Activated CD4-positive, CD25-positive, alpha-beta regulatory T cell treated with anti-CD3 and anti-CD28 coated beads, Interleukin-2, amount 50 U/mL, for 24 hours (primary cell): ENCODE measurements at regions not wholly inside any gene's neighbourhood (a gene's known extent, or its start where the extent isn't known, plus 50 kb on each side); places are given as distances from the start of the nearest gene placed in this dataset.

Experiments used
- ATAC-seq, 2 donors: fragments of 150-1000 bp; cut with Tn5 transposase; one replicate each; pipeline ENCODE4 v1.10.0; 2021; ENCODE audit warnings: mild to moderate bottlenecking in 1 of 2, moderate library complexity in 1 of 2

GRCh38 chr2:128475427-128476211, 157.0 kb upstream of the HS6ST1 start:
- ATAC-seq: no peak

- ATAC-seq: no peak
Observed at GRCh38 chr2:128477026-128477820, 158.6 kb upstream of the HS6ST1 start.

GRCh38 chr2:128477891-128478290, 159.2 kb upstream of the HS6ST1 start:
- ATAC-seq: no peak

- no peak for ATAC-seq
Observed at GRCh38 chr2:128485761-128486639, 167.3 kb upstream of the HS6ST1 start.

GRCh38 chr2:128486640-128487375, 168.1 kb upstream of the HS6ST1 start:
- ATAC-seq: no peak

GRCh38 chr2:128487650-128488387, 169.2 kb upstream of the HS6ST1 start:
- ATAC-seq: no peak

- ATAC-seq: no peak
Observed at GRCh38 chr2:128488434-128488833, 169.8 kb upstream of the HS6ST1 start.

- no peak for ATAC-seq
Observed at GRCh38 chr2:128489526-128490273, 171.0 kb upstream of the HS6ST1 start.

GRCh38 chr2:128490321-128490720, 171.7 kb upstream of the HS6ST1 start:
- no peak for ATAC-seq

GRCh38 chr2:128490881-128491691, 172.4 kb upstream of the HS6ST1 start:
- no peak for ATAC-seq

GRCh38 chr2:128491692-128492244, 173.1 kb upstream of the HS6ST1 start:
- no peak for ATAC-seq

- ATAC-seq: no peak
Observed at GRCh38 chr2:128492966-128493811, 174.5 kb upstream of the HS6ST1 start.

GRCh38 chr2:128493880-128494279, 175.2 kb upstream of the HS6ST1 start:
- ATAC-seq: no peak

GRCh38 chr2:128494307-128494639, 175.6 kb upstream of the HS6ST1 start:
- no peak for ATAC-seq

GRCh38 chr2:128494640-128495321, 176.1 kb upstream of the HS6ST1 start:
- no peak for ATAC-seq

GRCh38 chr2:128495996-128496547, 177.4 kb upstream of the HS6ST1 start:
- ATAC-seq: no peak

- no peak for ATAC-seq
Observed at GRCh38 chr2:128496700-128497099, 178.0 kb upstream of the HS6ST1 start.

GRCh38 chr2:128497461-128497860, 178.8 kb upstream of the HS6ST1 start:
- ATAC-seq: no peak
